ENCODE measurements at regions not wholly inside any gene's neighbourhood (a gene's known extent, or its start where the extent isn't known, plus 50 kb on each side); places are given as distances from the start of the nearest gene placed in this dataset.

DNA sequence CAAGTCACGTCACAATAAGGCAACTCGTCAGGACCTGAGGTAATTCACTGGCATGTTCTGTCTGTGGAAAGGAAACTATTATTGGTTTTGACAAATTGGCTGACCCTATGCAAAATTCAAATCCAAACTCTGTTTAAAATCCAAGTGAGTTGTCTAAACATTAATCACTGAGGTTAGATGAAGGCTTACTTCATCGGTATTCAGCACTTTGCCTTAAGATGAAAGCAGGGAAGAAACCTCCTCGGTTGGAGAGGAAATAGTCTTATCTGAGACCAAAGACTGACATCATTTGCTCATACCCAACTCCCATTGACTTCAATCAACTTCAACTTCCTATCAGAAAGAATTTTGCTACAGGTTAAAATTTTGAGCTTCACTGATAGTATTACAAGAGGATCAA, 355.1 kb upstream of the MBL2 start:
- TF ChIP-seq, protein P1, sequence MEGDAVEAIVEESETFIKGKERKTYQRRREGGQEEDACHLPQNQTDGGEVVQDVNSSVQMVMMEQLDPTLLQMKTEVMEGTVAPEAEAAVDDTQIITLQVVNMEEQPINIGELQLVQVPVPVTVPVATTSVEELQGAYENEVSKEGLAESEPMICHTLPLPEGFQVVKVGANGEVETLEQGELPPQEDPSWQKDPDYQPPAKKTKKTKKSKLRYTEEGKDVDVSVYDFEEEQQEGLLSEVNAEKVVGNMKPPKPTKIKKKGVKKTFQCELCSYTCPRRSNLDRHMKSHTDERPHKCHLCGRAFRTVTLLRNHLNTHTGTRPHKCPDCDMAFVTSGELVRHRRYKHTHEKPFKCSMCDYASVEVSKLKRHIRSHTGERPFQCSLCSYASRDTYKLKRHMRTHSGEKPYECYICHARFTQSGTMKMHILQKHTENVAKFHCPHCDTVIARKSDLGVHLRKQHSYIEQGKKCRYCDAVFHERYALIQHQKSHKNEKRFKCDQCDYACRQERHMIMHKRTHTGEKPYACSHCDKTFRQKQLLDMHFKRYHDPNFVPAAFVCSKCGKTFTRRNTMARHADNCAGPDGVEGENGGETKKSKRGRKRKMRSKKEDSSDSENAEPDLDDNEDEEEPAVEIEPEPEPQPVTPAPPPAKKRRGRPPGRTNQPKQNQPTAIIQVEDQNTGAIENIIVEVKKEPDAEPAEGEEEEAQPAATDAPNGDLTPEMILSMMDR (IDR thresholded peaks at IDR 0.05), result no peak
- TF ChIP-seq POLR2AphosphoS5 (IDR thresholded peaks at IDR 0.05) (no peak), POLR2A (IDR thresholded peaks at IDR 0.05) (no peak), EP300 (IDR thresholded peaks at IDR 0.05) (no peak)
